Ascending aorta (tissue), 2 donors: ENCODE measurements at regions not wholly inside any gene's neighbourhood (a gene's known extent, or its start where the extent isn't known, plus 50 kb on each side); places are given as distances from the start of the nearest gene placed in this dataset.

Experiments used
- DNase-seq, 2 donors: peaks; one replicate each; pipeline ENCODE4 v3.0.0-alpha.2; 2019; ENCODE audit warnings: low spot score in 2 of 2
- H3K27ac ChIP-seq, 2 donors: fragments of 200-600 bp; sonication (generic); one replicate each; pipeline ENCODE4 v1.5.1; 2016 to 2017; ENCODE audit warnings: mild to moderate bottlenecking in 1 of 2
- H3K27me3 ChIP-seq: fragments of 200-600 bp; sonication (generic); one replicate; pipeline ENCODE4 v1.5.1; 2017
- H3K36me3 ChIP-seq, 2 donors: fragments of 200-600 bp; sonication (generic); one replicate each; pipeline ENCODE4 v1.5.1; 2016
- H3K4me1 ChIP-seq, 2 donors: fragments of 200-600 bp; sonication (generic); one replicate each; pipeline ENCODE4 v1.5.1; 2016 to 2017; ENCODE audit warnings: mild to moderate bottlenecking in 1 of 2
- H3K4me3 ChIP-seq, 2 donors: fragments of 200-600 bp; sonication (generic); one replicate each; pipeline ENCODE4 v1.5.1; 2016 to 2017; ENCODE audit warnings: mild to moderate bottlenecking in 1 of 2
- H3K9me3 ChIP-seq, 2 donors: fragments of 200-600 bp; sonication (generic); one replicate each; pipeline ENCODE4 v1.5.1; 2016
- CTCF ChIP-seq, 3 experiments: fragments of 200-600 bp in 2 of 3; fragments of 450-650 bp in 1 of 3; sonication (generic) in 2 of 3; IDR thresholded peaks; one replicate each; pipeline ENCODE4 v1.5.1; 2016 to 2019; ENCODE audit warnings: antibody characterized with exemption in 3 of 3, mild to moderate bottlenecking in 1 of 3, moderate library complexity in 1 of 3
- intact Hi-C: fragments of 100-400 bp; cut with DNase I; formaldehyde crosslinking; loops from one replicate; pipeline ENCODE4 v1.15.1; 2023

GRCh38 chr15:95492388-95493070 lies 838.0 kb upstream of the NR2F2 start:
- H3K27ac ChIP-seq = no peak overlapping the region
- no peak overlapping the region for H3K4me3 ChIP-seq
- H3K27me3 ChIP-seq = no peaks in the 10 kb centered on the region
- no peaks in the 10 kb centered on the region for H3K36me3 ChIP-seq
- H3K4me1 ChIP-seq = peaks cover 0 to 5% of the 10 kb centered on the region in 2 donors
- no peak for TF ChIP-seq CTCF (IDR thresholded peaks at IDR 0.05)
- DNase-seq = no peak
- intact Hi-C loops = loop anchor here (10.0 kb wide), 1 partner anchor 228 kb away; no protein-coding TSS in a partner anchor
- H3K9me3 ChIP-seq = no peaks in the 10 kb centered on the region

- peak overlapping the region in 1 of 2 donors; percentile 31 for H3K4me3 ChIP-seq
- H3K4me1 ChIP-seq = peaks cover 0 to 5% of the 10 kb centered on the region in 2 donors
- H3K27ac ChIP-seq = peak overlapping the region; percentile 75 to 85
- H3K36me3 ChIP-seq = no peaks in the 10 kb centered on the region
- DNase-seq = peak; percentile 10 to 78
- intact Hi-C loops = loop anchor here (10.0 kb wide), 1 partner anchor 230 kb away; no protein-coding TSS in a partner anchor
- no peaks in the 10 kb centered on the region for H3K27me3 ChIP-seq
- no peak for TF ChIP-seq CTCF (IDR thresholded peaks at IDR 0.05)
- no peaks in the 10 kb centered on the region for H3K9me3 ChIP-seq
Measured at GRCh38 chr15:95494971-95495541, 835.4 kb upstream of the NR2F2 start.

GRCh38 chr15:95497634-95498033 lies 832.9 kb upstream of the NR2F2 start:
- no peaks in the 10 kb centered on the region for H3K27me3 ChIP-seq
- H3K27ac ChIP-seq = no peak overlapping the region
- intact Hi-C loops = loop anchor here (10.0 kb wide), 1 partner anchor 233 kb away; no protein-coding TSS in a partner anchor
- H3K9me3 ChIP-seq = no peaks in the 10 kb centered on the region
- no peak for TF ChIP-seq CTCF (IDR thresholded peaks at IDR 0.05)
- H3K36me3 ChIP-seq = no peaks in the 10 kb centered on the region
- peaks cover 0 to 5% of the 10 kb centered on the region in 2 donors for H3K4me1 ChIP-seq
- H3K4me3 ChIP-seq = no peak overlapping the region
- no peak for DNase-seq

GRCh38 chr15:95498961-95499360 lies 831.5 kb upstream of the NR2F2 start:
- intact Hi-C loops = loop anchor here (10.0 kb wide), 1 partner anchor 234 kb away; no protein-coding TSS in a partner anchor
- no peak overlapping the region for H3K4me3 ChIP-seq
- DNase-seq = no peak
- H3K36me3 ChIP-seq = no peaks in the 10 kb centered on the region
- H3K27ac ChIP-seq = no peak overlapping the region
- H3K4me1 ChIP-seq = peaks cover 0 to 5% of the 10 kb centered on the region in 2 donors
- TF ChIP-seq CTCF (IDR thresholded peaks at IDR 0.05) = no peak
- no peaks in the 10 kb centered on the region for H3K27me3 ChIP-seq
- H3K9me3 ChIP-seq = no peaks in the 10 kb centered on the region

- Histone ChIP-seq H3K27ac (peak overlapping the region in 1 of 2 donors; percentile 16), H3K36me3 (no peaks in the 10 kb centered on the region), H3K27me3 (no peaks in the 10 kb centered on the region), H3K4me3 (no peak overlapping the region), H3K4me1 (peaks cover 0 to 3% of the 10 kb centered on the region in 2 donors), H3K9me3 (no peaks in the 10 kb centered on the region)
- intact Hi-C loops = loop anchor here (10.0 kb wide), 1 partner anchor 235 kb away; no protein-coding TSS in a partner anchor
- TF ChIP-seq CTCF (IDR thresholded peaks at IDR 0.05) = no peak
- no peak for DNase-seq
Measured at GRCh38 chr15:95499397-95499796, 831.1 kb upstream of the NR2F2 start.
